H9 (cell line): ENCODE measurements at regions not wholly inside any gene's neighbourhood (a gene's known extent, or its start where the extent isn't known, plus 50 kb on each side); places are given as distances from the start of the nearest gene placed in this dataset.

Experiments used
- DNase-seq: peaks from one replicate; pipeline ENCODE4 v3.0.0-alpha.2; 2017
- H2AFZ ChIP-seq: one replicate; pipeline ENCODE4 v1.6.1; 2013; ENCODE audit warnings: mild to moderate bottlenecking, low read length, control low read depth, moderate library complexity
- H2AK5ac ChIP-seq: 2 replicates; pipeline ENCODE4 v1.6.1; 2013; ENCODE audit warnings: low read length, control low read depth, mixed read lengths; ENCODE audit not compliant: insufficient read length
- H2BK120ac ChIP-seq: one replicate; pipeline ENCODE4 v1.6.1; 2013; ENCODE audit warnings: low read depth, mild to moderate bottlenecking, low read length, control low read depth, inconsistent platforms; ENCODE audit not compliant: poor library complexity, severe bottlenecking
- H2BK12ac ChIP-seq: 2 replicates; pipeline ENCODE4 v1.6.1; 2013; ENCODE audit warnings: low read length, control low read depth, mixed read lengths, low read depth; ENCODE audit not compliant: insufficient read length
- H2BK15ac ChIP-seq: 2 replicates; pipeline ENCODE4 v1.6.1; 2013; ENCODE audit warnings: low read depth, low read length, control low read depth
- H2BK20ac ChIP-seq: one replicate; pipeline ENCODE4 v1.6.1; 2013; ENCODE audit warnings: low read depth, mild to moderate bottlenecking, low read length, control low read depth, inconsistent platforms; ENCODE audit not compliant: poor library complexity, severe bottlenecking
- H2BK5ac ChIP-seq: 2 replicates; pipeline ENCODE4 v1.6.1; 2013; ENCODE audit warnings: low read length, control low read depth, mixed read lengths; ENCODE audit not compliant: insufficient read length
- H3K14ac ChIP-seq: 2 replicates; pipeline ENCODE4 v1.6.1; 2013; ENCODE audit warnings: low read length, control low read depth; ENCODE audit not compliant: insufficient read depth
- H3K18ac ChIP-seq: 2 replicates; pipeline ENCODE4 v1.6.1; 2013; ENCODE audit warnings: low read depth, mild to moderate bottlenecking, mixed read lengths, low read length, control low read depth; ENCODE audit not compliant: insufficient read length
- H3K23ac ChIP-seq: 2 replicates; pipeline ENCODE4 v1.6.1; 2013; ENCODE audit warnings: low read length, control low read depth, mixed read lengths, low read depth; ENCODE audit not compliant: insufficient read length
- H3K23me2 ChIP-seq: 2 replicates; pipeline ENCODE4 v1.6.1; 2013; ENCODE audit warnings: low read depth, mild to moderate bottlenecking, mixed read lengths, low read length, control low read depth; ENCODE audit not compliant: insufficient read length, poor library complexity, severe bottlenecking
- H3K27ac ChIP-seq: 2 replicates; pipeline ENCODE4 v1.5.1; 2013; ENCODE audit warnings: low read length, control low read depth, mixed read lengths, low read depth; ENCODE audit not compliant: insufficient read length
- H3K27me3 ChIP-seq: 2 replicates; pipeline ENCODE4 v1.6.1; 2013; ENCODE audit warnings: low read length, control low read depth, inconsistent platforms; ENCODE audit not compliant: insufficient read depth
- H3K4ac ChIP-seq: 2 replicates; pipeline ENCODE4 v1.6.1; 2013; ENCODE audit warnings: low read depth, mild to moderate bottlenecking, control low read depth, inconsistent platforms, low read length, moderate library complexity
- H3K4me1 ChIP-seq: 2 replicates; pipeline ENCODE4 v1.6.1; 2013; ENCODE audit warnings: low read length, control low read depth, inconsistent platforms; ENCODE audit not compliant: insufficient read depth
- H3K4me2 ChIP-seq: 2 replicates; pipeline ENCODE4 v1.6.1; 2013; ENCODE audit warnings: low read length, control low read depth, mixed read lengths; ENCODE audit not compliant: insufficient read length, insufficient read depth
- H3K56ac ChIP-seq: 2 replicates; pipeline ENCODE4 v1.6.1; 2013; ENCODE audit warnings: low read depth, mild to moderate bottlenecking, mixed read lengths, low read length, control low read depth; ENCODE audit not compliant: insufficient read length
- H3K79me1 ChIP-seq: 2 replicates; pipeline ENCODE4 v1.6.1; 2013; ENCODE audit warnings: low read depth, mild to moderate bottlenecking, moderate library complexity, low read length, control low read depth, inconsistent platforms; ENCODE audit not compliant: insufficient read depth, poor library complexity, severe bottlenecking
- H3K79me2 ChIP-seq: 2 replicates; pipeline ENCODE4 v1.6.1; 2013; ENCODE audit warnings: low read length, control low read depth, inconsistent platforms; ENCODE audit not compliant: insufficient read depth
- H3K9ac ChIP-seq: 2 replicates; pipeline ENCODE4 v1.6.1; 2013; ENCODE audit warnings: low read length, control low read depth, mixed read lengths; ENCODE audit not compliant: insufficient read length; ENCODE audit errors: extremely low read depth
- H3K9me3 ChIP-seq: one replicate; pipeline ENCODE4 v1.6.1; 2013; ENCODE audit warnings: low read depth, low read length, inconsistent platforms; ENCODE audit not compliant: control insufficient read depth
- H3T11ph ChIP-seq: one replicate; pipeline ENCODE4 v1.6.1; 2013; ENCODE audit warnings: mild to moderate bottlenecking, low read length, control low read depth, inconsistent platforms
- H4K20me1 ChIP-seq: one replicate; pipeline ENCODE4 v1.6.1; 2013; ENCODE audit not compliant: control insufficient read depth, insufficient read length, insufficient read depth
- H4K5ac ChIP-seq: 2 replicates; pipeline ENCODE4 v1.6.1; 2013; ENCODE audit warnings: low read depth, mild to moderate bottlenecking, mixed read lengths, low read length, control low read depth; ENCODE audit not compliant: insufficient read length
- H4K8ac ChIP-seq: replicated peaks from 2 replicates; pipeline ENCODE4 v1.6.1; 2013; ENCODE audit warnings: low read length, control low read depth, mixed read lengths, low read depth; ENCODE audit not compliant: insufficient read length
- H4K91ac ChIP-seq: 2 replicates; pipeline ENCODE4 v1.6.1; 2013; ENCODE audit warnings: low read depth, mild to moderate bottlenecking, moderate library complexity, mixed read lengths, low read length, control low read depth; ENCODE audit not compliant: insufficient read length
- H3K27ac Mint-ChIP-seq, 3 experiments: 2 replicates in 2 of 3; 3 replicates in 1 of 3; pipeline ENCODE4 v1.8.0; 2020 to 2021; ENCODE audit warnings: mixed read lengths in 3 of 3, mild to moderate bottlenecking in 1 of 3, moderate library complexity in 1 of 3
- H3K27me3 Mint-ChIP-seq: 2 replicates; pipeline ENCODE4 v1.8.0; 2021; ENCODE audit warnings: low read depth, mild to moderate bottlenecking, moderate library complexity, mixed read lengths
- H3K36me3 Mint-ChIP-seq, 3 experiments: 2 replicates in 2 of 3; 3 replicates in 1 of 3; pipeline ENCODE4 v1.8.0; 2020 to 2021; ENCODE audit warnings: low read depth in 3 of 3, mixed read lengths in 3 of 3; ENCODE audit not compliant: insufficient read depth in 1 of 3
- H3K4me1 Mint-ChIP-seq, 2 experiments: 2 replicates each; pipeline ENCODE4 v1.8.0; 2020; ENCODE audit warnings: mixed read lengths in 2 of 2
- H3K4me3 Mint-ChIP-seq, 2 experiments: 2 replicates in 1 of 2; 3 replicates in 1 of 2; pipeline ENCODE4 v1.8.0; 2020 to 2021; ENCODE audit warnings: mild to moderate bottlenecking in 2 of 2, mixed read lengths in 2 of 2, moderate library complexity in 1 of 2
- H3K9me3 Mint-ChIP-seq, 2 experiments: 2 replicates in 1 of 2; 3 replicates in 1 of 2; pipeline ENCODE4 v1.8.0; 2020; ENCODE audit warnings: mild to moderate bottlenecking in 2 of 2, mixed read lengths in 2 of 2, moderate library complexity in 1 of 2
- TF ChIP-seq, protein P1 (sequence below): fragments of 200-600 bp; sonication (generic); conservative IDR thresholded peaks from 3 replicates; pipeline ENCODE4 v1.8.0; 2021; ENCODE audit warnings: antibody characterized with exemption, mild to moderate bottlenecking

DNA sequence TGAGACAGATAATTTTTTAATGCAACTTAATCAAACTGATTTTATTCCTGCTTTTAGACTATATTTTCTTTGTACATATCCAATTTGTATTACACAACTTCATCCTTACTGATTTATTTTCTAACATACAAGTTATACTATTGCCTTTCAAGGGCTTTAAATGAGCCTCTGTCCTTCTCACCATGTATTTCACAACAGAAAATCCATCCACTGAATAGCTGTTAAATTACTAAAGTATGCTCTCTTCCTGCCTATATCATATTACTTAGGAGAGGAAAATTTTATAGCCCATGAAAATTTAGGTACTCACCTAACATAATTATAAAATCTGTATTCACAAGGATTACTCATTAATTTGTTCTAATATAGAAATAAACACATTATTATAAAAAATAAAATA is 528.6 kb downstream of the ANKRD50 start:
- H3K4me1 Mint-ChIP-seq: peaks cover 10 to 11% of the 10 kb centered on the region in 2 experiments
- Histone ChIP-seq H4K5ac (no peak overlapping the region), H3K9me3 (no peaks in the 10 kb centered on the region), H4K8ac (no peak overlapping the region), H3K14ac (no peak overlapping the region), H3K79me2 (no peaks in the 10 kb centered on the region; the same call in 1 of the 2 replicates), H3K9ac (no peak overlapping the region), H2AFZ (no peak overlapping the region), H2BK120ac (no peak overlapping the region), H3K23me2 (no peaks in the 10 kb centered on the region), H3K18ac (no peak overlapping the region), H3K27ac (no peak overlapping the region), H2BK12ac (no peak overlapping the region), H2BK5ac (no peak overlapping the region), H2AK5ac (no peak overlapping the region), H4K91ac (no peak overlapping the region), H3K27me3 (no peaks in the 10 kb centered on the region), H3K4ac (no peak overlapping the region), H2BK15ac (no peak overlapping the region), H3K79me1 (no peaks in the 10 kb centered on the region), H3K4me1 (no peaks in the 10 kb centered on the region), H2BK20ac (no peak overlapping the region), H3K4me2 (no peak overlapping the region), H3K56ac (no peak overlapping the region), H4K20me1 (no peaks in the 10 kb centered on the region), H3K23ac (no peak overlapping the region), H3T11ph (no peak overlapping the region)
- no peak for DNase-seq
- H3K4me3 Mint-ChIP-seq: no peak overlapping the region
- H3K9me3 Mint-ChIP-seq: peaks cover 0 to 3% of the 10 kb centered on the region in 2 experiments; a peak in 2 of 5 replicates
- TF ChIP-seq, protein P1, sequence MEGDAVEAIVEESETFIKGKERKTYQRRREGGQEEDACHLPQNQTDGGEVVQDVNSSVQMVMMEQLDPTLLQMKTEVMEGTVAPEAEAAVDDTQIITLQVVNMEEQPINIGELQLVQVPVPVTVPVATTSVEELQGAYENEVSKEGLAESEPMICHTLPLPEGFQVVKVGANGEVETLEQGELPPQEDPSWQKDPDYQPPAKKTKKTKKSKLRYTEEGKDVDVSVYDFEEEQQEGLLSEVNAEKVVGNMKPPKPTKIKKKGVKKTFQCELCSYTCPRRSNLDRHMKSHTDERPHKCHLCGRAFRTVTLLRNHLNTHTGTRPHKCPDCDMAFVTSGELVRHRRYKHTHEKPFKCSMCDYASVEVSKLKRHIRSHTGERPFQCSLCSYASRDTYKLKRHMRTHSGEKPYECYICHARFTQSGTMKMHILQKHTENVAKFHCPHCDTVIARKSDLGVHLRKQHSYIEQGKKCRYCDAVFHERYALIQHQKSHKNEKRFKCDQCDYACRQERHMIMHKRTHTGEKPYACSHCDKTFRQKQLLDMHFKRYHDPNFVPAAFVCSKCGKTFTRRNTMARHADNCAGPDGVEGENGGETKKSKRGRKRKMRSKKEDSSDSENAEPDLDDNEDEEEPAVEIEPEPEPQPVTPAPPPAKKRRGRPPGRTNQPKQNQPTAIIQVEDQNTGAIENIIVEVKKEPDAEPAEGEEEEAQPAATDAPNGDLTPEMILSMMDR: no peak
- peaks cover 0 to 4% (median 3%) of the 10 kb centered on the region in 3 experiments; a peak in 5 of 7 replicates for H3K36me3 Mint-ChIP-seq
- no peak overlapping the region; a peak in 1 of 7 replicates for H3K27ac Mint-ChIP-seq
- H3K27me3 Mint-ChIP-seq: no peaks in the 10 kb centered on the region; the same call in 1 of the 2 replicates
